ENCODE measurements at regions not wholly inside any gene's neighbourhood (a gene's known extent, or its start where the extent isn't known, plus 50 kb on each side); places are given as distances from the start of the nearest gene placed in this dataset.
A peak's percentile ranks its signal among the peaks of the same experiment; 100 is the strongest.

- no peak for DNase-seq
- Histone ChIP-seq H2AK5ac (ENCODE audit: insufficient read length, low read length) (no peak overlapping the region), H3K4me2 (ENCODE audit: insufficient read depth, insufficient read length, low read length) (no peak overlapping the region), H2BK12ac (ENCODE audit: insufficient read length, low read depth, low read length) (no peak overlapping the region), H2AFZ (ENCODE audit: low read length) (no peak overlapping the region), H3K4ac (ENCODE audit: low read depth, low read length) (no peak overlapping the region), H4K20me1 (ENCODE audit: control insufficient read depth, insufficient read depth, insufficient read length) (no peaks in the 10 kb centered on the region), H3K27me3 (ENCODE audit: insufficient read depth, low read length) (no peaks in the 10 kb centered on the region), H4K5ac (ENCODE audit: insufficient read length, low read depth, low read length) (no peak overlapping the region), H3K23ac (ENCODE audit: insufficient read length, low read depth, low read length) (no peak overlapping the region), H3K79me1 (ENCODE audit: insufficient read depth, low read depth, low read length, poor library complexity, severe bottlenecking) (no peaks in the 10 kb centered on the region), H3K27ac (ENCODE audit: insufficient read length, low read depth, low read length) (no peak overlapping the region), H3K9me3 (ENCODE audit: control insufficient read depth, low read depth, low read length) (no peaks in the 10 kb centered on the region), H3K4me1 (ENCODE audit: insufficient read depth, low read length) (peaks cover 25% of the 10 kb centered on the region), H2BK120ac (ENCODE audit: low read depth, low read length, poor library complexity, severe bottlenecking) (no peak overlapping the region), H3K56ac (ENCODE audit: insufficient read length, low read depth, low read length) (no peak overlapping the region), H3K9ac (ENCODE audit: extremely low read depth, insufficient read length, low read length) (no peak overlapping the region), H3T11ph (ENCODE audit: low read length) (no peak overlapping the region), H4K91ac (ENCODE audit: insufficient read length, low read depth, low read length) (no peak overlapping the region), H2BK5ac (ENCODE audit: insufficient read length, low read length) (no peak overlapping the region), H3K23me2 (ENCODE audit: insufficient read length, low read depth, low read length, poor library complexity, severe bottlenecking) (no peaks in the 10 kb centered on the region), H3K79me2 (ENCODE audit: insufficient read depth, low read length) (peaks cover 6% of the 10 kb centered on the region; the same call in 1 of the 2 replicates), H3K14ac (ENCODE audit: insufficient read depth, low read length) (no peak overlapping the region), H2BK15ac (ENCODE audit: low read depth, low read length) (no peak overlapping the region), H4K8ac (replicated peaks; ENCODE audit: insufficient read length, low read depth, low read length) (no peak overlapping the region), H2BK20ac (ENCODE audit: low read depth, low read length, poor library complexity, severe bottlenecking) (no peak overlapping the region), H3K18ac (ENCODE audit: insufficient read length, low read depth, low read length) (no peak overlapping the region)
- Mint-ChIP-seq H3K36me3 (ENCODE audit: insufficient read depth in 1 of 3, low read depth in 3 of 3) (no peaks in the 10 kb centered on the region), H3K27me3 (ENCODE audit: low read depth) (no peaks in the 10 kb centered on the region; the same call in 1 of the 2 replicates), H3K27ac (peak overlapping the region; percentile 0 to 39 (median 1); a peak in 4 of 7 replicates), H3K9me3 (no peaks in the 10 kb centered on the region), H3K4me3 (no peak overlapping the region), H3K4me1 (peaks cover 60 to 65% of the 10 kb centered on the region in 2 experiments)
- no peak for TF ChIP-seq CTCF (conservative IDR thresholded peaks at IDR 0.05)
- no CpG with 5 or more reads among the region's 3 CpGs for WGBS (ENCODE audit: extremely low coverage, insufficient read length, low lambda C conversion rate)
These were observed 365.2 kb upstream of the JARID2 start for GRCh38 chr6:14880677-14881076.
